ENCODE measurements at regions not wholly inside any gene's neighbourhood (a gene's known extent, or its start where the extent isn't known, plus 50 kb on each side); places are given as distances from the start of the nearest gene placed in this dataset.

- DNase-seq (ENCODE audit: low spot score) (no peak), ATAC-seq (ENCODE audit: low FRiP score) (no peak)
- no peak for TF ChIP-seq CTCF (IDR thresholded peaks at IDR 0.05)
Observed at GRCh38 chr2:22890132-22890531, 494.8 kb upstream of the KLHL29 start.

GRCh38 chr2:22893761-22894517 lies 491.0 kb upstream of the KLHL29 start:
- ATAC-seq (ENCODE audit: low FRiP score) = no peak
- no peak for DNase-seq (ENCODE audit: low spot score)
- no peak for TF ChIP-seq CTCF (IDR thresholded peaks at IDR 0.05)

GRCh38 chr2:22894761-22895160 lies 490.2 kb upstream of the KLHL29 start:
- ATAC-seq (ENCODE audit: low FRiP score) (no peak), DNase-seq (ENCODE audit: low spot score) (no peak)
- no peak for TF ChIP-seq CTCF (IDR thresholded peaks at IDR 0.05)

- no peak for DNase-seq (ENCODE audit: low spot score)
- no peak for TF ChIP-seq CTCF (IDR thresholded peaks at IDR 0.05)
- ATAC-seq (ENCODE audit: low FRiP score) = no peak
Observed at GRCh38 chr2:22897428-22897827, 487.6 kb upstream of the KLHL29 start.

- ATAC-seq (ENCODE audit: low FRiP score) (no peak), DNase-seq (ENCODE audit: low spot score) (no peak)
- no peak for TF ChIP-seq CTCF (IDR thresholded peaks at IDR 0.05)
Observed at GRCh38 chr2:22900674-22901073, 484.3 kb upstream of the KLHL29 start.

GRCh38 chr2:22901471-22902179 lies 483.4 kb upstream of the KLHL29 start:
- DNase-seq (ENCODE audit: low spot score) = no peak
- TF ChIP-seq CTCF (IDR thresholded peaks at IDR 0.05) = no peak
- ATAC-seq (ENCODE audit: low FRiP score) = no peak

GRCh38 chr2:22902180-22902550 lies 482.8 kb upstream of the KLHL29 start:
- no peak for TF ChIP-seq CTCF (IDR thresholded peaks at IDR 0.05)
- no peak for DNase-seq (ENCODE audit: low spot score)
- no peak for ATAC-seq (ENCODE audit: low FRiP score)

Data from omental fat pad (tissue), 3 donors.